GM23338 (cell line): ENCODE measurements at regions not wholly inside any gene's neighbourhood (a gene's known extent, or its start where the extent isn't known, plus 50 kb on each side); places are given as distances from the start of the nearest gene placed in this dataset.
A peak's percentile ranks its signal among the peaks of the same experiment; 100 is the strongest.

Source experiments
- ATAC-seq: fragments of 200-7000 bp; cut with Tn5 transposase; 3 replicates; pipeline ENCODE4 v1.9.1; 2020
- DNase-seq: peaks from one replicate; pipeline ENCODE4 v3.0.0-alpha.2; 2015; ENCODE audit warnings: low spot score
- H2AFZ ChIP-seq: fragments of 200-600 bp; sonication (generic); 2 replicates; pipeline ENCODE4 v1.8.0; 2016; ENCODE audit warnings: antibody characterized with exemption, mild to moderate bottlenecking, moderate library complexity
- H3F3A ChIP-seq: fragments of 200-600 bp; sonication (generic); replicated peaks from 2 replicates; pipeline ENCODE4 v1.8.0; 2017; ENCODE audit warnings: antibody characterized with exemption, mixed run types, low read depth
- H3K27ac ChIP-seq: fragments of 200-600 bp; sonication (generic); 2 replicates; pipeline ENCODE4 v1.6.1; 2016; ENCODE audit warnings: low read depth
- H3K27me3 ChIP-seq: fragments of 200-600 bp; sonication (generic); 2 replicates; pipeline ENCODE4 v1.8.0; 2016; ENCODE audit warnings: mild to moderate bottlenecking, mixed run types, moderate library complexity; ENCODE audit not compliant: insufficient read depth
- H3K36me3 ChIP-seq: fragments of 200-600 bp; sonication (generic); 2 replicates; pipeline ENCODE4 v1.8.0; 2016; ENCODE audit warnings: mild to moderate bottlenecking; ENCODE audit not compliant: insufficient read depth
- H3K4me1 ChIP-seq: fragments of 200-600 bp; sonication (generic); 2 replicates; pipeline ENCODE4 v1.8.0; 2016; ENCODE audit warnings: mild to moderate bottlenecking, moderate library complexity; ENCODE audit not compliant: insufficient read depth
- H3K4me2 ChIP-seq: fragments of 200-600 bp; sonication (generic); 2 replicates; pipeline ENCODE4 v1.7.1; 2017; ENCODE audit warnings: mixed run types
- H3K4me3 ChIP-seq: fragments of 200-600 bp; sonication (generic); 2 replicates; pipeline ENCODE4 v1.6.1; 2016; ENCODE audit warnings: mixed run types
- H3K79me2 ChIP-seq: fragments of 200-600 bp; sonication (generic); replicated peaks from 2 replicates; pipeline ENCODE4 v1.8.0; 2017; ENCODE audit warnings: mild to moderate bottlenecking; ENCODE audit not compliant: insufficient read depth
- H3K9me2 ChIP-seq: fragments of 200-600 bp; sonication (generic); 2 replicates; pipeline ENCODE4 v1.8.0; 2017; ENCODE audit not compliant: insufficient read depth
- H4K20me1 ChIP-seq: fragments of 200-600 bp; sonication (generic); replicated peaks from 2 replicates; pipeline ENCODE4 v1.8.0; 2017; ENCODE audit warnings: mild to moderate bottlenecking; ENCODE audit not compliant: insufficient read depth
- H3K27ac Mint-ChIP-seq: 2 replicates; pipeline ENCODE4 v1.8.0; 2020; ENCODE audit warnings: inconsistent platforms, mild to moderate bottlenecking, moderate library complexity, mixed read lengths
- H3K27me3 Mint-ChIP-seq: 3 replicates; pipeline ENCODE4 v1.8.0; 2022; ENCODE audit warnings: low read depth, mild to moderate bottlenecking, moderate library complexity, mixed read lengths, inconsistent platforms; ENCODE audit not compliant: insufficient read depth, poor library complexity
- H3K36me3 Mint-ChIP-seq: 3 replicates; pipeline ENCODE4 v1.8.0; 2021; ENCODE audit warnings: low read depth, mild to moderate bottlenecking, inconsistent platforms, moderate library complexity, mixed read lengths
- H3K4me1 Mint-ChIP-seq: 3 replicates; pipeline ENCODE4 v1.8.0; 2020; ENCODE audit warnings: mild to moderate bottlenecking, inconsistent platforms, mixed read lengths
- H3K4me3 Mint-ChIP-seq: 3 replicates; pipeline ENCODE4 v1.8.0; 2021; ENCODE audit warnings: moderate library complexity, mild to moderate bottlenecking, inconsistent platforms, mixed read lengths
- H3K9me3 Mint-ChIP-seq: 3 replicates; pipeline ENCODE4 v1.8.0; 2020; ENCODE audit warnings: moderate library complexity, mild to moderate bottlenecking, inconsistent platforms, mixed read lengths
- EZH2 ChIP-seq: fragments of 200-600 bp; sonication (generic); IDR thresholded peaks from one replicate; pipeline ENCODE4 v1.8.0; 2017; ENCODE audit warnings: antibody characterized with exemption, mild to moderate bottlenecking, low read depth; ENCODE audit not compliant: unreplicated experiment
- EZH2phosphoT487 ChIP-seq: fragments of 200-600 bp; sonication (generic); IDR thresholded peaks from one replicate; pipeline ENCODE4 v1.8.1; 2018; ENCODE audit warnings: antibody characterized with exemption; ENCODE audit not compliant: unreplicated experiment
- JUNB ChIP-seq: IDR thresholded peaks from one replicate; pipeline ENCODE4 v1.6.1; 2016; ENCODE audit warnings: antibody characterized with exemption; ENCODE audit not compliant: unreplicated experiment
- POLR2AphosphoS5 ChIP-seq: IDR thresholded peaks from 2 replicates; pipeline ENCODE4 v1.6.1; 2016; ENCODE audit warnings: antibody characterized with exemption, low read depth
- STAT1 ChIP-seq: IDR thresholded peaks from one replicate; pipeline ENCODE4 v1.6.1; 2016; ENCODE audit warnings: antibody characterized with exemption; ENCODE audit not compliant: unreplicated experiment
- ZNF331 ChIP-seq: fragments of 250-450 bp; sonication (Bioruptor Pico); IDR thresholded peaks from 2 replicates; pipeline ENCODE4 v1.5.0; 2020; ENCODE audit warnings: low read depth, mild to moderate bottlenecking, moderate library complexity
- ZNF462 ChIP-seq: fragments of 250-450 bp; sonication (Bioruptor Pico); IDR thresholded peaks from 2 replicates; pipeline ENCODE4 v1.5.0; 2020; ENCODE audit warnings: mild to moderate bottlenecking, moderate library complexity
- TF ChIP-seq, protein P1 (sequence below): IDR thresholded peaks from 2 replicates; pipeline ENCODE4 v1.6.1; 2016; ENCODE audit warnings: antibody characterized with exemption

DNA sequence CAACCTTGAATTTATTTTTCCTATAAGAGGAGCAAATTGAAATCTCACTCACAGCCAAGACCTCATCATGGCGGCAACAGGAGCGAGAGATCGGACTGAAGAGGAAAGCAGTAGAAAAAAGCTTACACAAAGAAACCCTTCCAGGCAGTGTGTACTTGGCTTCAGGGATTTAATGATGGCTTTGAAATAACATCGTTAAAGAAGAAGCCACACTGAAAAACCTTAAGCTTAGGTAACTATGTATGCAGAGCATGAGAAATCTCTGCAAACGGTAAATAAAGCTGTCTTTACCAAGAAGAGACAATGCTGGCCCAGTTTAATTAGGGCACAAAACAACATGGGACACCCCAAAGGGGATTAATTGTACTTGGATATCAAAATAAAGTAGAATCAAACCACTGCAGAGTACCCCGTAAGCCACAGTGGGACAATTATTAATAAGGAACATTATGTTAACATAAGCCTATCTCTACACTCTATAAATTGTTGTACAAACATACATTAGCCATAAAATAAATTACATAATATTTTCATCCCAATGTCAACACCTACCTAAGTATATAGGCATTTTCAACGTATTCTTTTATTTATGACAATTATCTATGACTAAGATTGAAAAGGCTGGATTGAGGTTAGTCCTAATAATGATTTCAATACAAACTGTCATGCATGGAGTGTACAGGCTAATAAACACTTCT is 360.2 kb upstream of the CHRM3 start:
- Histone ChIP-seq H3K4me2 (no peak overlapping the region), H3K79me2 (no peaks in the 10 kb centered on the region), H2AFZ (peak overlapping the region; percentile 14; the same call in 1 of the 2 replicates), H3F3A (no peaks in the 10 kb centered on the region), H3K4me1 (no peaks in the 10 kb centered on the region; the same call in 1 of the 2 replicates), H3K36me3 (no peaks in the 10 kb centered on the region), H3K4me3 (no peak overlapping the region), H4K20me1 (no peaks in the 10 kb centered on the region), H3K9me2 (peaks cover 2% of the 10 kb centered on the region; the same call in 1 of the 2 replicates), H3K27me3 (no peaks in the 10 kb centered on the region), H3K27ac (no peak overlapping the region)
- Mint-ChIP-seq H3K4me1 (peaks cover 7% of the 10 kb centered on the region; the same call in 2 of the 3 replicates), H3K9me3 (no peaks in the 10 kb centered on the region), H3K27me3 (no peaks in the 10 kb centered on the region), H3K27ac (no peak overlapping the region), H3K36me3 (no peaks in the 10 kb centered on the region), H3K4me3 (no peak overlapping the region)
- no peak for ATAC-seq
- DNase-seq: no peak
- TF ChIP-seq POLR2AphosphoS5: no peak
- no peak for TF ChIP-seq STAT1
- no peak for TF ChIP-seq EZH2phosphoT487

DNA sequence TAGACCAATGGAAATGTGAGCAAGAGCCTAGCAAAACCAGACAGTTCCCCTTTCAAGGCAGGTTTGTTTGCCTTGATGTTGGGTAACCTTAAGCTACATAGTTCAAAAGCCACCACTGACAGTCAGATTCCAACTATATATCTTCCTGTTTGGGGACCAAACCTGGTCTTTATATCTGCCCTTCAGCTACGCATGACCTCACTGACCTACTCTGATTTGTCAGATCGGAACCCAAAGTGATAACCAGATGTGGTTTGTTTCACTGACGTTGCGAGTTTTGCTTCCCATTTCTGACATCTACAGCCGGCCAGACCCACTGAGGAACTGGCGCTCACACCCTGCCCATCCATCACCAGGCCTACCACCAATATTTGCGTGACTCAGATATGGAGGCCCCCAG is 361.1 kb upstream of the CHRM3 start:
- ATAC-seq: no peak
- H2AFZ ChIP-seq: no peak overlapping the region
- H3F3A ChIP-seq: no peaks in the 10 kb centered on the region
- no peak for TF ChIP-seq EZH2
- no peak for TF ChIP-seq JUNB
- TF ChIP-seq, protein P1, sequence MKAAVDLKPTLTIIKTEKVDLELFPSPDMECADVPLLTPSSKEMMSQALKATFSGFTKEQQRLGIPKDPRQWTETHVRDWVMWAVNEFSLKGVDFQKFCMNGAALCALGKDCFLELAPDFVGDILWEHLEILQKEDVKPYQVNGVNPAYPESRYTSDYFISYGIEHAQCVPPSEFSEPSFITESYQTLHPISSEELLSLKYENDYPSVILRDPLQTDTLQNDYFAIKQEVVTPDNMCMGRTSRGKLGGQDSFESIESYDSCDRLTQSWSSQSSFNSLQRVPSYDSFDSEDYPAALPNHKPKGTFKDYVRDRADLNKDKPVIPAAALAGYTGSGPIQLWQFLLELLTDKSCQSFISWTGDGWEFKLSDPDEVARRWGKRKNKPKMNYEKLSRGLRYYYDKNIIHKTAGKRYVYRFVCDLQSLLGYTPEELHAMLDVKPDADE: no peak
- TF ChIP-seq STAT1: no peak
- TF ChIP-seq ZNF462 (CRISPR knock-in tag): no peak
- no peak for TF ChIP-seq ZNF331 (CRISPR knock-in tag)
- no peak for TF ChIP-seq POLR2AphosphoS5
- H3K4me1 Mint-ChIP-seq: no peaks in the 10 kb centered on the region; the same call in 1 of the 3 replicates
- H4K20me1 ChIP-seq: no peaks in the 10 kb centered on the region
- H3K4me1 ChIP-seq: no peaks in the 10 kb centered on the region
- no peaks in the 10 kb centered on the region for H3K27me3 Mint-ChIP-seq
- no peaks in the 10 kb centered on the region for H3K9me3 Mint-ChIP-seq
- no peak overlapping the region for H3K4me3 Mint-ChIP-seq
- no peak overlapping the region for H3K27ac ChIP-seq
- no peak for DNase-seq
- no peaks in the 10 kb centered on the region; the same call in 1 of the 2 replicates for H3K9me2 ChIP-seq
- H3K79me2 ChIP-seq: no peaks in the 10 kb centered on the region
- H3K36me3 Mint-ChIP-seq: no peaks in the 10 kb centered on the region
- no peak overlapping the region for H3K4me2 ChIP-seq
- H3K4me3 ChIP-seq: no peak overlapping the region
- no peaks in the 10 kb centered on the region for H3K36me3 ChIP-seq
- H3K27ac Mint-ChIP-seq: no peak overlapping the region
- H3K27me3 ChIP-seq: no peaks in the 10 kb centered on the region
